HG02642 (cell line): ENCODE measurements at regions not wholly inside any gene's neighbourhood (a gene's known extent, or its start where the extent isn't known, plus 50 kb on each side); places are given as distances from the start of the nearest gene placed in this dataset.

Source experiments
- ATAC-seq: cut with Tn5 transposase; IDR thresholded peaks from one replicate; pipeline ENCODE4 v1.9.1; 2021; ENCODE audit warnings: mild to moderate bottlenecking; ENCODE audit not compliant: unreplicated experiment, poor library complexity

- no peak for ATAC-seq
Observed at GRCh38 chr11:15610881-15611280, 496.2 kb downstream of the INSC start.

DNA sequence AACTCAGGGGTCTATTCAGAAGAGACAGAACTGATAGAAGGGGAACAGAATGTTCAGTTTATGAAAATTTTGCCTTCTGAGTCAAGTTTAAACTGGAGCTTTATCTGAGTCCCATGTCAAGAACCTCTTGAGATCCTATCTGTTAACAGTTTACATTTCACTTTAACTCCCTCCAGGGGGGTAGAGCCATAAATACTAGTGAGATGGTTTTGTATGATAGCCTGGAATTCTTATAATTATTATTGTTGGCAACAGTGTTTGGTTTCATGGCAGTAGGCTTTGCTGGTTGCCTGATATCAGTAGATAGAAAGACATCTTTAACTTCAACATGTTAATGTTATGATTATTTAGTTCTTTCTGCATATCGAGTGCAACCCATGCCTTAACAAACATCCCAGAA, 498.5 kb downstream of the INSC start:
- ATAC-seq: no peak

- no peak for ATAC-seq
Observed at GRCh38 chr11:15613789-15614188, 499.1 kb downstream of the INSC start.

GRCh38 chr11:15615398-15616096, 500.8 kb downstream of the INSC start:
- ATAC-seq: no peak

- ATAC-seq: no peak
Observed at GRCh38 chr11:15616130-15617105, 501.7 kb downstream of the INSC start.

DNA sequence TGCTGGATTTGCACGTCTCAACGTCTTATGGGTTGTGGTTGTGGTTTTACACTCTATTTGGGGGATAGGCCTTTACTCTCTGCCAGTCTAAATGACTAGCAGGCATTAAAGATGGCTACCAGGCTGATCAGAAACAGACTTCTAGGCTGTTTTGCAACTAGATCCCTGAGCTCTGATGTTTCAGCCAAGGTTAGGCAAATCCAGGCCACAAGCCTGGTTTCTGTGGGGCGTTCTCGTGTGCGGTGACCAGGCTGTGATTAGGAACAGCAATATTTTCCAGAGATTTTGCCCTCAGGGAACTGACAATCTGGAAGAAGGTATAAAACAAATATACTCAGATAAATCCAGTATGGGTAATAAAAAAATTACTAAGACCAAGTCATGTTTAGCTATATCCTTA, 502.4 kb downstream of the INSC start:
- ATAC-seq: no peak

DNA sequence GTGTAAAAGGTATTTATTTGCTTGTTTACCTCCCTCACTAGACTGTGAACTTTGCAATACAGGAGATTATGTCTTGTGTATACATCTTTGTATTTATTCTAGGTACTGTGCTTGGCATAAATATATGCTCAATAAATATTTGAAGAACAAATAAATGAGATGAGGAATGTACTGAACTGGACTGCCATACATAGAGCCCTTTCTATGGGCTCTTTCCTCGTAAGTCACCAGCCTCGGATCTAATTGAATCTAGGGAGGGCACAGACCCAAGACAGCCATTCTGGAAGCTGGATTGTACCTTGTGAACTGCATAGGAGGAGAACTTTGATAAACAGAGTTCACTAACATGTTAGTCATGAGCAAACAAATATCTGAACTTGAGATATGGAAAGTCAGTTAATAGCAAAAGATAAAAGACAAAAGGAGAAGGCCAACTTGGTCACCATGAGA, 503.9 kb downstream of the INSC start:
- no peak for ATAC-seq

- no peak for ATAC-seq
Observed at GRCh38 chr11:15621565-15621964, 506.8 kb downstream of the INSC start.

- no peak for ATAC-seq
Observed at GRCh38 chr11:15622231-15622890, 507.6 kb downstream of the INSC start.

DNA sequence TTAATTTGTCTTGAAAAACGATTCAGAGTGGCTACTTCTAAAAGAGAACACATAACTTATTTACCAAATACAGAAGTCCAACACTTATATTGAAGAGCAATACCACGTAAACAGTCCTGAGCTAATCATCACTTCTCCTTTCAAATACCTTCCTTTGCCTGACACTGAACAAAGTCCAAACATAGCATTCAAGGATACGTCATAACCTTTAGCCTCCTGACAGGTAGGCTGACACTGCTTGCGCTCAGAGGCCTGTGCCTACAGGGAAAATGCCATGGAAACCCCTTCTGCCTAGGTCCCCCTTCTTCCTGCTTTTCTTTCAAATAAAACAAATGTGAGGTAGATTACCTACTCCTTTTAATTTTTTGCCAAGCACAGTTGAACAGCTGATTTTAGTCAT, 510.0 kb downstream of the INSC start:
- ATAC-seq: no peak

DNA sequence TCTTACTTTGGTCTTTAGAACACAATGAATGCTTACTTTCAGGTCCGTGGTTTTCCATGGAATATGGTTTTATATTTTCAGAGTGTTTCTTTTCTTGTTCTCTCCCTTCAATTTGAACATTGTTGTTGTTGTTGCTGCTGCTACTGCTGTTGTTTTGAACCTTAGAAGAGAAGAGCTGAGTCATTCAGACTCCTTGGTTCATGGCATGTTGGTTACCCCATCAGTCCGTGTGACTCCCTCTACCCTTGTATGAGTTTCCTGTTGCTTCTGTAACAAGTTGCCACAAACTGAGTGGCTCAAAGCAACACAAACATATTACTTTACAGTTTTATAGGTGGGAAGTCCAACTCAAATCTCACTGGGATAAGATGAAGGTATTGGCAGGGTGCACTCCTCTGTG, 511.0 kb downstream of the INSC start:
- ATAC-seq: no peak

- ATAC-seq: no peak
Observed at GRCh38 chr11:15627560-15627959, 512.8 kb downstream of the INSC start.

DNA sequence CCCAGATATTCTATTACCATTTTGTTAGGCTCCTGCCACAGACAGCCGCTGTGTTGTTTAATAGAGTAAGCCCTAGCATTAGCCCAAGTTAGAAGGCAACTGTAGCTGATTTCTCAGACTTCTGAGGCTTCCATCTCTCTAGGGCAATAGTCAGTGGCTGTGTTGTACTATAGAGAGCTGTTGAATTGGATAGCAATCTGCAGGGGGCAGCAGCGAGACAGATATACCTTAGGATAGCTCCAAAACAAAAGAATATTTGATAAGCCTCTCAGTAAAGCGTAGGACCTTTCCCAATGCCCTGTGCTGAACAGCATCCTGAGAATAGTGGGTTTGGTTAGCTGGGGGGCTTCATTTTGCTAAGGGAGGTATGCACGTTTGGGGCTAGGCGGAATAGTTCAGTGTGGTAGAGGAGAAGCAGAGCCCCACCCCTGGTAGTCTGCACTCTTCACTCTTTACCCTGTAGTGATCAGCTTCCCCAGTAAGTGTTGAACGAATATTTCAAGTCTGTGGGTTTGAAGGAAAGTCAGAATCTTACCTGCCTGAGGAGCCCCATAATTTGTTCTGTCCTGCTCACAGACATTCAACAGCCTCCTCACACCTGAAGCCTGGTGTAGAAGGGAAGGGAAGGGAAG, 515.1 kb downstream of the INSC start:
- no peak for ATAC-seq

DNA sequence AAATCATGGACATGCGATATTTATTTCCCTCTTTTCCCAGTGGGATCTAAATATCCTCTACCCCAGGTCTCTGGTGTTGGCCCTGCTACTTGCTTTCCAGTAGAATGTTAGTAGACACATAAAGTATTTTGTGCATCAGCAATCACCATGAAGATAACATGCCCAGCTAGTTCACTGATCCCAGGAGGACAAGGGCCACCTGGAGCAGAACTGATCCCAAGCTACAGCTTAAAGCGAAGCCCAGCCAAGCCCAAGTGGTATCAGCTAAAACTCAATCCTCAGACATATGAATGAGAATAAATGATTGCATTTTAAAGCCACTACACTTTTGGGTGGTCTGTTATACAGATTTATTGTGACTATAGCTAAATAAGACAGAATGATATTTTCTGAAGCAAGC, 516.2 kb downstream of the INSC start:
- no peak for ATAC-seq

DNA sequence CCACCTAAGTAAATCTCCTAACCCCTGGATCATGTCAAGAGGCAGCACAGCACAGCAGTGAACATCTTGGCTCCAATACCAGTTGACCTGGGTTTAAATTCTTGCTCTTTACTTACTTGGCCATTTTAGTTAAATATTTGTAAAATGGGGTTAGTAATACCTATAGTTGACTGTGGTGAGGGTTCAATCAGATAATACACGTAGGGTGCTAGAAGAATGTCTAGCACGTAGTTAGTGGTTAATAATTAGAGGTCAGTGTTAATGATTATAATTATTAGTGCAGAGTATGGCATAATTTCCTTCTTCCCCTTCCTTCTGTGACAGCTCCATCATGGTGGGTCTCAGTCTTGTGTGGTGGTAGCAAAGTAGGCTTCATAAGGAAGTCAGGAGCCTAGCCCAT, 520.8 kb downstream of the INSC start:
- ATAC-seq: no peak

- no peak for ATAC-seq
Observed at GRCh38 chr11:15636521-15637089, 521.9 kb downstream of the INSC start.

- no peak for ATAC-seq
Observed at GRCh38 chr11:15638386-15638787, 523.7 kb downstream of the INSC start.

- ATAC-seq: no peak
Observed at GRCh38 chr11:15640318-15640717, 525.6 kb downstream of the INSC start.

GRCh38 chr11:15641271-15642045, 526.7 kb downstream of the INSC start:
- ATAC-seq: no peak
